Fibroblast of peridontal ligament (primary cell): ENCODE measurements at regions not wholly inside any gene's neighbourhood (a gene's known extent, or its start where the extent isn't known, plus 50 kb on each side); places are given as distances from the start of the nearest gene placed in this dataset.
A peak's percentile ranks its signal among the peaks of the same experiment; 100 is the strongest.

Experiments
- DNase-seq: peaks from one replicate; pipeline ENCODE4 v3.0.0-alpha.2; 2010; ENCODE audit errors: extremely low read depth

GRCh38 chr5:107293541-107294210 is 377.1 kb downstream of the EFNA5 start:
- no peak for DNase-seq

GRCh38 chr5:107291866-107292265 is 378.9 kb downstream of the EFNA5 start:
- DNase-seq, result no peak

GRCh38 chr5:107290780-107291398 is 379.8 kb downstream of the EFNA5 start:
- no peak for DNase-seq

- no peak for DNase-seq
Observed at GRCh38 chr5:107289030-107289714, 381.6 kb downstream of the EFNA5 start.

- DNase-seq, result no peak
Observed at GRCh38 chr5:107286447-107287098, 384.2 kb downstream of the EFNA5 start.

GRCh38 chr5:107285772-107286171 is 385.0 kb downstream of the EFNA5 start:
- DNase-seq, result no peak

- no peak for DNase-seq
Observed at GRCh38 chr5:107284822-107285525, 385.8 kb downstream of the EFNA5 start.

- DNase-seq, result no peak
Observed at GRCh38 chr5:107282061-107282460, 388.7 kb downstream of the EFNA5 start.

- DNase-seq, result no peak
Observed at GRCh38 chr5:107278774-107279173, 392.0 kb downstream of the EFNA5 start.

GRCh38 chr5:107277485-107278125 is 393.1 kb downstream of the EFNA5 start:
- DNase-seq, result no peak

- no peak for DNase-seq
Observed at GRCh38 chr5:107275333-107275732, 395.4 kb downstream of the EFNA5 start.

GRCh38 chr5:107274571-107274970 is 396.2 kb downstream of the EFNA5 start:
- DNase-seq, result peak; percentile 66

- DNase-seq, result no peak
Observed at GRCh38 chr5:107272954-107273353, 397.8 kb downstream of the EFNA5 start.

- no peak for DNase-seq
Observed at GRCh38 chr5:107272509-107272908, 398.2 kb downstream of the EFNA5 start.

GRCh38 chr5:107271682-107272350 is 398.9 kb downstream of the EFNA5 start:
- DNase-seq, result no peak

- DNase-seq, result no peak
Observed at GRCh38 chr5:107270561-107270960, 400.2 kb downstream of the EFNA5 start.

- no peak for DNase-seq
Observed at GRCh38 chr5:107269678-107270077, 401.1 kb downstream of the EFNA5 start.

- no peak for DNase-seq
Observed at GRCh38 chr5:107269256-107269655, 401.5 kb downstream of the EFNA5 start.

GRCh38 chr5:107268241-107268640 is 402.5 kb downstream of the EFNA5 start:
- peak; percentile 56 for DNase-seq

GRCh38 chr5:107266100-107266499 is 404.6 kb downstream of the EFNA5 start:
- DNase-seq, result no peak

GRCh38 chr5:107265193-107265592 is 405.5 kb downstream of the EFNA5 start:
- no peak for DNase-seq
